ENCODE measurements at regions not wholly inside any gene's neighbourhood (a gene's known extent, or its start where the extent isn't known, plus 50 kb on each side); places are given as distances from the start of the nearest gene placed in this dataset.
"Not testable (repeated sequence)": the region's sequence is repeated elsewhere in the genome, so short reads cannot be mapped to it uniquely, and the experiment has no call there.

- not testable (repeated sequence) for TF ChIP-seq CTCF (IDR thresholded peaks at IDR 0.05); POLR2A (IDR thresholded peaks at IDR 0.05; ENCODE audit: low read length); REST (IDR thresholded peaks at IDR 0.05); ZFP36 (IDR thresholded peaks at IDR 0.05; ENCODE audit: borderline replicate concordance, partially characterized antibody); MAFK (IDR thresholded peaks at IDR 0.05; ENCODE audit: partially characterized antibody); ZC3H11A (IDR thresholded peaks at IDR 0.05); POLR2AphosphoS2 (conservative IDR thresholded peaks at IDR 0.05; ENCODE audit: low read length)
Measured at GRCh38 chr4:9505341-9505740, 61.1 kb downstream of the DEFB131A start.

All from A549 (cell line).